RWPE1 (cell line): ENCODE measurements at regions not wholly inside any gene's neighbourhood (a gene's known extent, or its start where the extent isn't known, plus 50 kb on each side); places are given as distances from the start of the nearest gene placed in this dataset.
"Not testable (repeated sequence)": the region's sequence is repeated elsewhere in the genome, so short reads cannot be mapped to it uniquely, and the experiment has no call there.

Experiments
- CTCF ChIA-PET: fragments of 350-600 bp; sonication (Branson Sonifier 250); formaldehyde crosslinking; extraction: SDS; loops from one replicate; lab custom pipeline; 2021; lab: Yijun Ruan, JAX
- POLR2A ChIA-PET: fragments of 400-600 bp; formaldehyde crosslinking; extraction: SDS; loops from one replicate; lab custom pipeline; 2020; ENCODE audit warnings: antibody characterized with exemption; ENCODE audit not compliant: low non-redundant PET; lab: Yijun Ruan, JAX
- DNase-seq: peaks from one replicate; pipeline ENCODE4 v3.0.0; 2012; ENCODE audit warnings: low spot score
- H3K27ac ChIP-seq: fragments of 450-650 bp; 2 replicates; pipeline ENCODE4 v1.5.1; 2017
- CTCF ChIP-seq: fragments of 450-650 bp; conservative IDR thresholded peaks from 2 replicates; pipeline ENCODE4 v1.5.1; 2017; ENCODE audit warnings: low read depth, mild to moderate bottlenecking

GRCh38 chr4:188959424-188959823, 820.2 kb downstream of the TRIML1 start:
- ChIA-PET POLR2A (no interaction called here), CTCF (interaction anchor here (0.6 kb wide), 1 partner anchor 39 kb away, joined by 4 read pairs; no protein-coding TSS in a partner anchor)
- no peak for DNase-seq
- no peak for TF ChIP-seq CTCF
- no peak overlapping the region for H3K27ac ChIP-seq

DNA sequence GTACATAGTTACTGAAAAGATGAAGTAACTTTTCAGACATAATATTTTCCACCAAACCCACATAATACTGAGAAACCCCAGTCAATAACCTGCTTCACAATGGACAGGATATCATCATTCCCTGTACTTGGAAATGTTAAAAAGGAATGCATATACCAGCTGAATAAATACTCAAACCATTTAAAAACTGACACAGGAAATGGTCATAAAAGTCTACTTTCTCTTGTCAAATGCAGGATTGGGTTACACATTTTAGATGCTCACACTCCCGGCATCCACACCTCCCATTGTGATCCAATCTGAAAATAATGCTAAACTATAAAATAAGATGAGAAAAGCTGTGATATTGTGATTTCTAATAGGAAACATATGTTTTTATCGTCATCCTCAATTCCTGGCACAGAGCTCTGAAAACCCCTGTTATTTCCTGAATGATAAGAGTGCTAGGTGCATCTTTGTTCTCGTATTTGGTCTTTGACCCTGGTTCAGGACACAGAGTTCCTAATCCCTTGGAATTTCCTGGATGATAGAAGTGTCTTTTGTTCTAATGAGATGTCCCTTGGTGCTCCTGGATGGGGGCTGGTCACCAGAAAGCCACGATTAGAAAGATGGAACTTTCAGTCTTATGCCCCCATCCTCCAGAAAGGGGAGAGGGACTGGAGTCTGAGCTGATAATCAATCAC, 821.3 kb downstream of the TRIML1 start:
- no peak for TF ChIP-seq CTCF
- ChIA-PET POLR2A (no interaction called here), CTCF (interaction anchor here (0.6 to 0.7 kb wide), 2 partner anchors 83 to 822 kb away, joined by 3 to 4 read pairs; partner anchors contain the start of gene TRIML1)
- no peak for DNase-seq
- H3K27ac ChIP-seq = no peak overlapping the region

DNA sequence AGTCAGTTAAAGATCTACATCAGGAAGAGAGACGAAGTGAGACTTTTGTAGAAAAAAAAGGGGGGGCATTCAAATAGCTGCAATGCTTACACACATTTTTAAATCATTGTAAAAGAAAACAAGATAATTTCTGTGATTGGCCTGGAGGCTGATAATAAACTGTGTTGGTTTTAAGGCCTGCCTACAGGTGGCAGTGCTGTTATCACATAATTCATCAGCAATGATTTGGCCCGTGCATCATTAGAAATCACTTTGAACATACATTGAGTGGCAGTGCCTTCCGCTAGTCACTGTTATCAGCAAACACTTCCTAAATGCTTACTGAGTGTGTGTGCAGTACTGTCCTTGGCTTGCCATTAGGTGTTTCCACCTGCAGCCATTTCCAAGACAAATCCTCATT, 831.9 kb downstream of the TRIML1 start:
- ChIA-PET POLR2A (no interaction called here), CTCF (interaction anchor here (0.6 kb wide), 3 partner anchors 153 to 775 kb away, joined by 3 to 5 read pairs (median 3); no protein-coding TSS in a partner anchor)
- peak; percentile 23 for DNase-seq
- H3K27ac ChIP-seq = no peak overlapping the region
- TF ChIP-seq CTCF = no peak

DNA sequence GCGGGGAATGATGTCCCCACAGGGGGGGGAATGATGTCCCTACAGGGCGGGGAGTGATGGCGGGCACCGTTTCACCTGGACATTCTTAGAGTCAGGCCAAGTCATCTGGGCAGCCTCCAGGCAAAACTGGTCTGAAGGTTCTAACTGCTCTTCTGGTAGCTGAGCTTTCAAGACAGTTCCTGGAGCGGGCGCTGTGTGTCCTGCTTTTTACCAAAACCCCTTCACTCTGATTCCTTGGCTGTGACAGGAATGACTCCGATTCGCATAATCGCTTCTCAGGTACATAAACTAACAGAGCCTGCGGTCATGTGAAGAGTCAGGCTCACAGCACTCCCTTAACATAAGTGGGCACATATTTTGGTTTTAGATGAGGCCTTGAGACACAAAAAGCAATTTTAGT, 836.0 kb downstream of the TRIML1 start:
- H3K27ac ChIP-seq = no peak overlapping the region

GRCh38 chr4:188976644-188977115, 837.4 kb downstream of the TRIML1 start:
- DNase-seq = no peak
- no peak for TF ChIP-seq CTCF
- CTCF ChIA-PET = no interaction called here
- POLR2A ChIA-PET = no interaction called here
- H3K27ac ChIP-seq = no peak overlapping the region

More for the DNA sequence above, 836.0 kb downstream of the TRIML1 start:
- CTCF ChIA-PET = no interaction called here
- no peak for DNase-seq
- no peak for TF ChIP-seq CTCF
- POLR2A ChIA-PET = no interaction called here

GRCh38 chr4:188977232-188977631, 838.0 kb downstream of the TRIML1 start:
- H3K27ac ChIP-seq = not testable (repeated sequence)

GRCh38 chr4:188984518-188984917, 845.3 kb downstream of the TRIML1 start:
- H3K27ac ChIP-seq = no peak overlapping the region
- DNase-seq = no peak
- CTCF ChIA-PET = no interaction called here
- POLR2A ChIA-PET = no interaction called here
- no peak for TF ChIP-seq CTCF

More at GRCh38 chr4:188977232-188977631, 838.0 kb downstream of the TRIML1 start:
- POLR2A ChIA-PET, DNase-seq, CTCF ChIA-PET: not testable (repeated sequence)
